RWPE1 (cell line): ENCODE measurements at regions not wholly inside any gene's neighbourhood (a gene's known extent, or its start where the extent isn't known, plus 50 kb on each side); places are given as distances from the start of the nearest gene placed in this dataset.

Experiments
- CTCF ChIA-PET: fragments of 350-600 bp; sonication (Branson Sonifier 250); formaldehyde crosslinking; extraction: SDS; loops from one replicate; lab custom pipeline; 2021; lab: Yijun Ruan, JAX
- POLR2A ChIA-PET: fragments of 400-600 bp; formaldehyde crosslinking; extraction: SDS; loops from one replicate; lab custom pipeline; 2020; ENCODE audit warnings: antibody characterized with exemption; ENCODE audit not compliant: low non-redundant PET; lab: Yijun Ruan, JAX
- DNase-seq: peaks from one replicate; pipeline ENCODE4 v3.0.0; 2012; ENCODE audit warnings: low spot score
- H3K27ac ChIP-seq: fragments of 450-650 bp; 2 replicates; pipeline ENCODE4 v1.5.1; 2017
- TF ChIP-seq, protein P1 (sequence below): fragments of 450-650 bp; conservative IDR thresholded peaks from 2 replicates; pipeline ENCODE4 v1.5.1; 2017; ENCODE audit warnings: low read depth, mild to moderate bottlenecking

DNA sequence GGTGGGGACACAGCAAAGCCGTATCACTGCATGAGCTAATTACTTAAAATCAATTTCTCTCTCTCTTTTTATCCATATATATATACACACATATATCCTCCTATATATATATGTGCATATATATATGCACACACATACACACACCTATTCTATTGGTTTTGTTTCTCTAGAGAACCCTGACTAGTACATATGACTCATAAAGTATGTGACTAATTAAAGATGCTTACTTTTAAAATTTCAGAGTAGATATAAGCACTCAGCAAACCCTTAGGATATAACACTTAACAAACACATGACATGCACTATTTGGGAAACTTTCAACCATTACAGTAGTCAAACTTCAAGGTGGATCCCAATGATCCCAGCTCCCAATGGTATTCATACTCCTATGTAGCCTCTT, 732.6 kb downstream of the ROBO2 start:
- ChIA-PET CTCF (no interaction called here), POLR2A (no interaction called here)
- no peak for DNase-seq
- H3K27ac ChIP-seq = no peak overlapping the region
- TF ChIP-seq, protein P1, sequence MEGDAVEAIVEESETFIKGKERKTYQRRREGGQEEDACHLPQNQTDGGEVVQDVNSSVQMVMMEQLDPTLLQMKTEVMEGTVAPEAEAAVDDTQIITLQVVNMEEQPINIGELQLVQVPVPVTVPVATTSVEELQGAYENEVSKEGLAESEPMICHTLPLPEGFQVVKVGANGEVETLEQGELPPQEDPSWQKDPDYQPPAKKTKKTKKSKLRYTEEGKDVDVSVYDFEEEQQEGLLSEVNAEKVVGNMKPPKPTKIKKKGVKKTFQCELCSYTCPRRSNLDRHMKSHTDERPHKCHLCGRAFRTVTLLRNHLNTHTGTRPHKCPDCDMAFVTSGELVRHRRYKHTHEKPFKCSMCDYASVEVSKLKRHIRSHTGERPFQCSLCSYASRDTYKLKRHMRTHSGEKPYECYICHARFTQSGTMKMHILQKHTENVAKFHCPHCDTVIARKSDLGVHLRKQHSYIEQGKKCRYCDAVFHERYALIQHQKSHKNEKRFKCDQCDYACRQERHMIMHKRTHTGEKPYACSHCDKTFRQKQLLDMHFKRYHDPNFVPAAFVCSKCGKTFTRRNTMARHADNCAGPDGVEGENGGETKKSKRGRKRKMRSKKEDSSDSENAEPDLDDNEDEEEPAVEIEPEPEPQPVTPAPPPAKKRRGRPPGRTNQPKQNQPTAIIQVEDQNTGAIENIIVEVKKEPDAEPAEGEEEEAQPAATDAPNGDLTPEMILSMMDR = no peak

DNA sequence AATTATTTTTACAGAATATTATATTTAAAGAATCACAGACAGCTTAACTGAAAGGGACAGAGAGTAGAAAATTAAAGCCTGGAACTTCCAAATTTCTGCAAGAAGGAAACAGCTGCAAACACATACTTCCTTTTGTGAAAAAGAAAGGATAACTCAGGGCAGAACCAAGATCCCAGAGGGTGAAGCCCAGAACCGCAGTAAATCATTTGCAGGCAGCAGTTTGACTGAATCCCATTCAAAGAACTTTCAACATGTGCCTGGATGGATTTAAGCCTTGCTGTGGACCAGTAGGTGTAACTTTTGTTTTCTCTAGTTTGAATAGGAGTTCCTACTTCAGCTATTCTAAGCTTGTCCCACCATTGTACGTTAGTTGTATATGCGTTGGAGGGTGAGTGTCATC, 733.2 kb downstream of the ROBO2 start:
- no peak overlapping the region for H3K27ac ChIP-seq
- ChIA-PET CTCF (interaction anchor here (0.6 kb wide), 1 partner anchor 9 kb away, joined by 3 read pairs; no protein-coding TSS in a partner anchor), POLR2A (no interaction called here)
- no peak for DNase-seq
- TF ChIP-seq, protein P1 = no peak

DNA sequence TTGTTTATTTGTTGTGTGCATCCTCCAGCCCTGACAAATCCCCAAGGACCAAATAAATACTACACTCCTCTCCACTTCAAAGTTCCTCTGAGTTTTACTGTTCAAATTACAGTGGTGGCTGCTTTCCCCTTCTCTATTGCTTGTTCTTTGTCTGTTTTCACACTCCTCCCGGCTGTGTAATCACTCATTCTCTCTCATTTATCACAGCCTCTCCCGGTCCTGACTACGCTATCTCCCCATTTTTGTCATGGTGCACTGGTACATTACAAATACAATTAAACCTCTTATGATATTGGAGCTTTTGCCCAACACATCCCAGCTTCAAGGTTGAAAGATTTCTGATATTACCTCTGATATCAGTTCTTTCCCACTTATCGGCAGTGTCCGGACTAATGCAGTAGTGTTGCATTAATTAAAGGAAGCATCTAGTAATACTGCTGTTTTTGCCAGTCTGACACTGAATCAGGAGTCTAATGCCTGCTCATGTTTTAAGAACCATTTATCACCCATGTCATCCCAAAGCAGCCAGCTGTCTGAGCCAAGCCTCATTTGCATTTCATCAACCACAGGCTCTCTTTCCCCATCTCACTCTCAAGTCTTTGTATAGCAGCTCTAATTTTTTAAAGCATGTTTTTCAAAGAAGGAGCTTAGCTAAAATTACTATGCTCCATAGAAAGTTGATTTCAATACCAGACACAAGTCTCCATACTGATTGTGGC, 740.5 kb downstream of the ROBO2 start:
- H3K27ac ChIP-seq = no peak overlapping the region
- ChIA-PET POLR2A (no interaction called here), CTCF (no interaction called here)
- DNase-seq = no peak
- TF ChIP-seq, protein P1 = no peak

DNA sequence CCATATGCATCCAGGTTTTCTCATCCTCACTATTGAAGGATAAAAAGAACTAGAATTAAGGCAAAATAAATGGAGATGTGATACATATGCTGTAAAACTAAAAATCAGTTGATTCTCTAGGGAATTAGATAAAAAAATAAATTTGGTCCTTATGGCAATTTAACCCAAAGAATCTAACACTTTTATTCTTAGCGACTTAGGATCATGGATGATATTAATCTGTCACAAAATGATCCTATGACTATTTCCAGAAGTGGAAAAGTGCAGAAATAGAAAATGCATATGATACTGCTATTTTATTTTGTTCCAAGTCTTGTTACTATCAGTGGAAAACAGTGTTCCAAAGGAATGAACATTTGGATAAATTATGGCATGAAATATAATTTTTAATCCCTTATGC, 746.3 kb downstream of the ROBO2 start:
- H3K27ac ChIP-seq = no peak overlapping the region
- TF ChIP-seq, protein P1 = no peak
- DNase-seq = no peak
- ChIA-PET CTCF (interaction anchor here (0.6 kb wide), 1 partner anchor 12 kb away, joined by 8 read pairs; no protein-coding TSS in a partner anchor), POLR2A (no interaction called here)

DNA sequence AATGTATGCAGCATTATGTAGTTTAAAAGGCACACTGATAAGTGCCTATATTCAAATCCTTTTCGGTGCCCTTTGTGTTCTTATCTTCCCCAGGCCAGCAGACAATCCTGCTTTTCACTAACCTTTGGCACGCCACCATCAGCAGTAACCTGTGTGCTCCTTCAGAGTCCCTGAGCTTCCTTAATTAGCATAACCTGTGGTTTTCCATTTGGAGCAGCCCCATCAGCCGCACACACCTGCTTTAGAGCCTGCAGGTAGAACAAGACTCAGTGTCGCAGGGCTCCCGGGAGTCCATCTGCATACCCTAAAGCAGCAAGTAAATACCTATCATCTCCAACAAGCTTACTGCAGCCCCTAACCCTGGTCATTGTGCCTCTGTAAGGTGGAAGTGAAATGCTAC, 755.1 kb downstream of the ROBO2 start:
- ChIA-PET CTCF (no interaction called here), POLR2A (no interaction called here)
- TF ChIP-seq, protein P1 = no peak
- H3K27ac ChIP-seq = no peak overlapping the region
- no peak for DNase-seq

DNA sequence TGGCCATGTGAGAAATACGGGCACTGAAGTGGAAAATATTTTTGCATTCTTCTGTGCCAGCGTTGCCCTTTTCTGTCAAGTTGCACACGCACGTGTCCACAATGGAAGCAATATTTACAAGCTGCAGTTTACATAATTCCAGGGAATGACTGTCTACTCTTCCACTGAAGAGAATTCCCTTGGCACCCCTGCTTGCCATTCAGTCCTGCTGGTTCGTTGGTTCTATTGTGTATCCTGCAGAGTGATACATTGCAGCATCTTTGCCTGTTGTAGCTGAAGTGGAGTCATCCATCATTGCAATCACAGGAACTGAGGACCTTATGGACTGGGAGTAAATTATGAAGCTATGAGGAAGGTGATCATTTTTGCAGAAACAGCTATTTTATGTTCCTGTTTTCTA, 759.4 kb downstream of the ROBO2 start:
- no peak for DNase-seq
- CTCF ChIA-PET = interaction anchor here (0.6 kb wide), 1 partner anchor 11 kb away, joined by 3 read pairs; no protein-coding TSS in a partner anchor
- TF ChIP-seq, protein P1 = no peak
- no peak overlapping the region for H3K27ac ChIP-seq
- POLR2A ChIA-PET = no interaction called here
